ENCODE measurements at regions not wholly inside any gene's neighbourhood (a gene's known extent, or its start where the extent isn't known, plus 50 kb on each side); places are given as distances from the start of the nearest gene placed in this dataset.
"Not testable (repeated sequence)": the region's sequence is repeated elsewhere in the genome, so short reads cannot be mapped to it uniquely, and the experiment has no call there.

DNA sequence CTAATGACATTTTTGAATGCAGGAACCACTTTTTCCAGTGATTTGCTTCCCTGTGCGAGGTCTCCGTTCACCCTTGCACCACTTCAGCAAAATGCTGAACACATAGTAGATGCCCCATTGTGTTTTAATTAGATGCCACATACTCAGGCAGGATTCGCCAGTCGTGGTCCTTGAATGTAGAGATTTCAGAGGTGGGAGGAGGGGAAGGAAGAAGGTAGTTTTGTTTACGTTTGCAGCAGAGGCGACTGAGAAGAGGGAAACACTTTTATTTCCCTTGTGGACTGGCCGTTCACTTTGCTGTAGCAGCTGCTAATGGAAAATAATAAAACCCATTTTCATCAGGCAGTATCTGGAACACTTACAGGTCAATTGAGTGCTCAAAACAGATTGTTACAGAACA is 262.8 kb upstream of the TBL1XR1 start:
- DNase-seq, result no peak
- Histone ChIP-seq H3K36me3 (ENCODE audit: control insufficient read depth, insufficient read depth, low read length) (no peaks in the 10 kb centered on the region), H3K27me3 (replicated peaks; ENCODE audit: control insufficient read depth, insufficient read depth, low read length, poor library complexity, severe bottlenecking) (no peaks in the 10 kb centered on the region), H3K4me3 (ENCODE audit: insufficient read depth, low read depth, low read length, poor library complexity, severe bottlenecking) (no peak overlapping the region), H3K27ac (ENCODE audit: insufficient read depth, low read length, poor library complexity, severe bottlenecking) (no peak overlapping the region), H3K4me1 (ENCODE audit: control insufficient read depth, insufficient read depth, low read length, poor library complexity, severe bottlenecking) (no peaks in the 10 kb centered on the region), H3K9me3 (ENCODE audit: control insufficient read depth, low read length) (no peaks in the 10 kb centered on the region)

DNA sequence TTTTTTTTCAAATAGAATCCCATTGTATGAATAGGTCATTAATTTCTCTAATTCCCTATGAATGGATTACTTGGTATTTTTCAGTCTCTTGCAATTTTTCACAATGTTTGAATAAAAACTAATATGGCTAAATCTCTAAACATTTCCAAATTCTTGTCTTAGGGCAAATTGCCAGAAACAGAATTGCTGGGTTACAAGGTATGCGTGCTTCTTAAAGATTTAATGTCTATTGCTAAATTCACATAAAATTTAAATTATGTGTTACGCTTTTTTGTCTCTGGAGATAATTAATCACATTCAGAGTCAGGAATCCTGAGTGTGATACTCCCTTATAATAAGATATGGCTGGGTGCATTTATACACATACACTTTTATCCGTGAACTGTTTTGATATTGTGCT is 264.5 kb upstream of the TBL1XR1 start:
- Histone ChIP-seq H3K9me3 (ENCODE audit: control insufficient read depth, low read length) (no peaks in the 10 kb centered on the region), H3K27ac (ENCODE audit: insufficient read depth, low read length, poor library complexity, severe bottlenecking) (no peak overlapping the region), H3K4me3 (ENCODE audit: insufficient read depth, low read depth, low read length, poor library complexity, severe bottlenecking) (no peak overlapping the region), H3K27me3 (replicated peaks; ENCODE audit: control insufficient read depth, insufficient read depth, low read length, poor library complexity, severe bottlenecking) (no peaks in the 10 kb centered on the region), H3K4me1 (ENCODE audit: control insufficient read depth, insufficient read depth, low read length, poor library complexity, severe bottlenecking) (no peaks in the 10 kb centered on the region), H3K36me3 (ENCODE audit: control insufficient read depth, insufficient read depth, low read length) (no peaks in the 10 kb centered on the region)
- no peak for DNase-seq

DNA sequence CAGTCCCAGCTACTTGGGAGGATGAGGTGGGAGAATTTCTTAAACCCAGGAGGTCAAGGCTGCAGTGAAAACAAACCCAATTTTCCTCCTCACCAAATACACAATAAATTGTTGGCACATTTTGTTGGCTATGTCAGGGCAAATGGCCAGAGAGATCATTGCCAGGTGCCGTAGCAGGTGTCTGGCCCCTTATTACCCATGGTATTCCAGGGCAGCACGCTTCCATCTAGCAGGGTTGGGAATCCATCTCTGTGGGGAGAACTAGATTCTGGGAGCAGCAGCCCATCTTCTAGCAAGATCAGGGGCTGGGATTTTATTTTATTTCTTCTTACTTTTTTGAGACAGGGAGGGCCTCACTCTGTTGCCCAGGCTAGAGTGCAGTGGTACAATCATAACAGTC is 266.1 kb upstream of the TBL1XR1 start:
- not testable (repeated sequence) for H3K27me3 ChIP-seq (replicated peaks; ENCODE audit: control insufficient read depth, insufficient read depth, low read length, poor library complexity, severe bottlenecking); H3K27ac ChIP-seq (ENCODE audit: insufficient read depth, low read length, poor library complexity, severe bottlenecking); H3K9me3 ChIP-seq (ENCODE audit: control insufficient read depth, low read length); H3K4me3 ChIP-seq (ENCODE audit: insufficient read depth, low read depth, low read length, poor library complexity, severe bottlenecking); DNase-seq; H3K36me3 ChIP-seq (ENCODE audit: control insufficient read depth, insufficient read depth, low read length); H3K4me1 ChIP-seq (ENCODE audit: control insufficient read depth, insufficient read depth, low read length, poor library complexity, severe bottlenecking)

DNA sequence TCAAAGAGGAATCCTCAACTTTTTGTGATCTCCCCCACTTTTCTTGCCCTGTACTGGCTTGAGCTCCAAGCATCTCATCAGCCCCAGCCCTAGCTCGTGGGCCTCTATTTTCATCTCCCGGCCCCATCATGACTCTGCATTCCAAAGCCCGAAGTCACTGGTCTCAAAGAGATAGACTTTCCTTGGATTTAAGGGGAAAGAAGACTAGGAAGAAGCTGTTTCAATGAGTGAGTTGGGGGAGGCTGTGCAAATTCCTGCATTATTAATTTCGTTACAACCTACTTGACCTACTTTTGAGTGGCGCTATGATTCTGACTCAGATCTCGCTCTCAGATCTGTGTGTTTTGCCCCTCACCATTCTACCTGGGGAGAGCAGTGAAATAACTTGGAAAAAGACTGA is 266.6 kb upstream of the TBL1XR1 start:
- no peaks in the 10 kb centered on the region for H3K27me3 ChIP-seq (replicated peaks; ENCODE audit: control insufficient read depth, insufficient read depth, low read length, poor library complexity, severe bottlenecking)
- no peaks in the 10 kb centered on the region for H3K9me3 ChIP-seq (ENCODE audit: control insufficient read depth, low read length)
- no peaks in the 10 kb centered on the region for H3K4me1 ChIP-seq (ENCODE audit: control insufficient read depth, insufficient read depth, low read length, poor library complexity, severe bottlenecking)
- H3K36me3 ChIP-seq (ENCODE audit: control insufficient read depth, insufficient read depth, low read length), result no peaks in the 10 kb centered on the region
- no peak overlapping the region for H3K27ac ChIP-seq (ENCODE audit: insufficient read depth, low read length, poor library complexity, severe bottlenecking)
- H3K4me3 ChIP-seq (ENCODE audit: insufficient read depth, low read depth, low read length, poor library complexity, severe bottlenecking), result no peak overlapping the region
- DNase-seq, result no peak

DNA sequence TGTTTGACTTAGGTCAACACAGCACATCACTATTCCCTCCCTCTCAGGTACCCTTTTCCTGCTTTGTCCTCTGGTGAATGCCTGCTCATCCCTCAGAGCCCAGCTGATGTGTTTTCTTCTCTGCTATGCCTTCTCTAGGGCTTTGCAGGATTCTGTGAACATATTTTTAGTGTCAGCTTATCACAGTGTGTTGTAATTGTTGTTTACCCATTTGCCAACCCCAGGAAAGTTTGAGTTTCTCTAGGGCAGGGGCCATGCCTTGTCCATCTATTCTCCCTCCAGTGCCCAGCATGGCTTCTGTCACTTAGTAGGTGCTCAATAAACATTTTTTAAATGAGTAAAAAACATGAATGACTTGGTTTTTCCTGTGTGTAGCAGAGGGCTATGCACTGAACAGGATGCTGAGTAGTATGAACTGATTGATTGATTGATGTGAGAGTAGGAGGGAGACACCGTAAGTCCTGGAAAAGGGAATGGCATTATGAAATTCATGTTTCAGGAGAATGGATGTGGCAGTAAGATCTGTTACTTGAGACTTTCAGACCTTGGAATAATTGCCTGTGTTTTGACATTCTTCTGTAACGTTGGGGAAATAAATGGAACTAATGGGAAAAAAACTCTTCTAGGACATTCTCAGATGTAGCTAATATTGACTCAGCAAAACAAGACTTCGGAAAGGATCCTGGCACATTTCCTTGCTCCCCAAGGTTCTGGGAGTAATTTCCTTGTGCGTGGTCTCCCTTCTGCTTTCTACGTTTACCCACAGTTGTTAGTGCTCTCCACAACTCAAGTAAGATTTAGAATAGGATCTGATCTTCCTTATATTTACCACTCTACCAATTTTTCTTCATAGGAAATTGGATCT is 267.3 kb upstream of the TBL1XR1 start:
- H3K4me1 ChIP-seq (ENCODE audit: control insufficient read depth, insufficient read depth, low read length, poor library complexity, severe bottlenecking), result no peaks in the 10 kb centered on the region
- no peaks in the 10 kb centered on the region for H3K9me3 ChIP-seq (ENCODE audit: control insufficient read depth, low read length)
- no peak overlapping the region for H3K4me3 ChIP-seq (ENCODE audit: insufficient read depth, low read depth, low read length, poor library complexity, severe bottlenecking)
- H3K36me3 ChIP-seq (ENCODE audit: control insufficient read depth, insufficient read depth, low read length), result no peaks in the 10 kb centered on the region
- H3K27ac ChIP-seq (ENCODE audit: insufficient read depth, low read length, poor library complexity, severe bottlenecking), result no peak overlapping the region
- no peak for DNase-seq
- no peaks in the 10 kb centered on the region for H3K27me3 ChIP-seq (replicated peaks; ENCODE audit: control insufficient read depth, insufficient read depth, low read length, poor library complexity, severe bottlenecking)

DNA sequence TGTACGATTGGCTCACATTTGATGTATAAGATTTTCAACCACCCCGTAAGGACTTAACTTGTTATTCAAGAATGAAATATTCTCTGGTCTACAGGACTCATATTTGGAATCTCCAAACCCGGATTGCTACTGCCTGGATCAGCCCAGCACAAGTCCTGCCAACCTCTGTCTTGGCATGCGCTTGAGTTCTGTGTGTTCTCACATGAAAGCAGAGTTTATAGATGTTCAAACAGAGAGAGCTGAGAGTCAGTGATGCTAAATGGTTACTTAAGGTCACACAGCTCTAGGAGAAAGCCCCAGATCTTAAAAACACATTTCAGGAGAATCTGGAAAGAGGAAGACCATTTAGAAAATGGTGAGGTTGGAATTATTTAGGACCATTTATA is 268.0 kb upstream of the TBL1XR1 start:
- H3K4me1 ChIP-seq (ENCODE audit: control insufficient read depth, insufficient read depth, low read length, poor library complexity, severe bottlenecking), result no peaks in the 10 kb centered on the region
- H3K9me3 ChIP-seq (ENCODE audit: control insufficient read depth, low read length), result no peaks in the 10 kb centered on the region
- no peaks in the 10 kb centered on the region for H3K36me3 ChIP-seq (ENCODE audit: control insufficient read depth, insufficient read depth, low read length)
- no peak overlapping the region for H3K4me3 ChIP-seq (ENCODE audit: insufficient read depth, low read depth, low read length, poor library complexity, severe bottlenecking)
- H3K27me3 ChIP-seq (replicated peaks; ENCODE audit: control insufficient read depth, insufficient read depth, low read length, poor library complexity, severe bottlenecking), result no peaks in the 10 kb centered on the region
- no peak for DNase-seq
- H3K27ac ChIP-seq (ENCODE audit: insufficient read depth, low read length, poor library complexity, severe bottlenecking), result no peak overlapping the region

DNA sequence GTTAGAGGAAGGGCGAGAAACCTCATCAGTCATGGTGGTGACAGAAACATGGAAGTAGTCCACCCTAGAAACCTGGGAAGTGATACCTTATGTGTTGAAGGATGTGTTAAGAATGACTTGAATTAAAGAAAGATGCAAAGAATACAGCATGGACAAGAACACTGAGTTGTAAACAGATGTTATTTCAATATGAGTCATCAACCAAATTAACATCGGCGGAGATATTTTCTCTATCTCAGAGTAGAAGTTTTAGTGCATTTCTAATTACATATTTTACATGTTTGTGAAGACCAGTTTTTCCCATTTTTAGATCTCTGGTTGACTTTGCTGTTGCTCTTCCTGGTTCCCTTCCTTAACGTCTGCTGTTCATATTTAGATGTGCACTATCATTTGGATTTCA is 268.8 kb upstream of the TBL1XR1 start:
- H3K9me3 ChIP-seq (ENCODE audit: control insufficient read depth, low read length), result no peaks in the 10 kb centered on the region
- H3K27ac ChIP-seq (ENCODE audit: insufficient read depth, low read length, poor library complexity, severe bottlenecking), result no peak overlapping the region
- no peaks in the 10 kb centered on the region for H3K4me1 ChIP-seq (ENCODE audit: control insufficient read depth, insufficient read depth, low read length, poor library complexity, severe bottlenecking)
- H3K4me3 ChIP-seq (ENCODE audit: insufficient read depth, low read depth, low read length, poor library complexity, severe bottlenecking), result no peak overlapping the region
- H3K36me3 ChIP-seq (ENCODE audit: control insufficient read depth, insufficient read depth, low read length), result no peaks in the 10 kb centered on the region
- no peaks in the 10 kb centered on the region for H3K27me3 ChIP-seq (replicated peaks; ENCODE audit: control insufficient read depth, insufficient read depth, low read length, poor library complexity, severe bottlenecking)
- DNase-seq, result no peak

DNA sequence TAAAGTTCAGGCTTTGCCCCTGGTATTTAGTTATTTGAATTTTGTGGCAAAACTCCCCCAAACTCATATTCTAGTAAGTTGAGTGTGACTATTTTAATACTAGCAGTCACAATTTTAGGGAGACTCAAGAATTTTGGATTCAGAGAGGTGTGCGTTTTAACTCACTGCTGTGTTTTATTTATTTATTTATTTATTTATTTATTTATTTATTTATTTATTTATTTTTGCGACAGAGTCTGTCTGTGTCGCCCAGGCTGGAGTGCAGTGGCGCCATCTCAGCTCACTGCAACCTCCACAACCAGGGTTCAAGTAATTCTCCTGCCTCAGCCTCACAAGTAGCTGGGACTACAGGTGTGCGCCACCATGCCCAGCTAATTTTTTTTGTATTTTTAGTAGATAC is 269.3 kb upstream of the TBL1XR1 start:
- not testable (repeated sequence) for H3K4me1 ChIP-seq (ENCODE audit: control insufficient read depth, insufficient read depth, low read length, poor library complexity, severe bottlenecking); DNase-seq; H3K27me3 ChIP-seq (replicated peaks; ENCODE audit: control insufficient read depth, insufficient read depth, low read length, poor library complexity, severe bottlenecking); H3K36me3 ChIP-seq (ENCODE audit: control insufficient read depth, insufficient read depth, low read length); H3K27ac ChIP-seq (ENCODE audit: insufficient read depth, low read length, poor library complexity, severe bottlenecking); H3K9me3 ChIP-seq (ENCODE audit: control insufficient read depth, low read length); H3K4me3 ChIP-seq (ENCODE audit: insufficient read depth, low read depth, low read length, poor library complexity, severe bottlenecking)

DNA sequence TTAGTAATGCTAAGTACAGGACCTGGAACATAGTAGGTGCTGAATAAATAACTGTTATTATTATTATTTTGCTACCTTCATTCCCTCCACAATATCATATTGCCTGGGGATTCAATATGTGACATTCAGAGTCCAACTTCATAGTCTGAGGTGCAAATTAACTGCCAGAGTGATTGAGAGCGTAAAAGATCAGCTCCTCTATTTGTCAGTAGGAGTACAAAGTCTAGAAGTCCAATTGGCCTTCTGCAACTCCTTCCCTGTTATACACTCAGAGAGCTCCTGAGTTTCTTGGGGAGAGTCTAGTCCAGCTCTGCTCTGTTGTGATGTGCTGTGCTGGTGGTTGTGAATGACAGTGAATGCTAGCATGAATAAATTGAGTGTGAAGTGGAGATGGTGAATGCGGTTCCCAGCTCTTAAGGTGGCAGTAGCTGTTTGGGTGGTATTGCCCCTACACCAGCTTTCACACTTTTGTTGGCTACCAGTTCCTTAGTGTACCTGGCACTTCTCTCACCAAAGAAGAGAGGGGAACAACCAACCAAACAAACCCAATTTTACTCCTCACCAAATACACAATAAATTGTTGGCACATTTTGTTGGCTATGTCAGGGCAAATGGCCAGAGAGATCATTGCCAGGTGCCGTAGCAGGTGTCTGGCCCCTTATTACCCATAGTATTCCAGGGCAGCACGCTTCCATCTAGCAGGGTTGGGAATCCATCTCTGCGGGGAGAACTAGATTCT is 270.1 kb upstream of the TBL1XR1 start:
- Histone ChIP-seq H3K27ac (ENCODE audit: insufficient read depth, low read length, poor library complexity, severe bottlenecking) (no peak overlapping the region), H3K36me3 (ENCODE audit: control insufficient read depth, insufficient read depth, low read length) (no peaks in the 10 kb centered on the region), H3K4me1 (ENCODE audit: control insufficient read depth, insufficient read depth, low read length, poor library complexity, severe bottlenecking) (no peaks in the 10 kb centered on the region), H3K4me3 (ENCODE audit: insufficient read depth, low read depth, low read length, poor library complexity, severe bottlenecking) (no peak overlapping the region), H3K9me3 (ENCODE audit: control insufficient read depth, low read length) (no peaks in the 10 kb centered on the region), H3K27me3 (replicated peaks; ENCODE audit: control insufficient read depth, insufficient read depth, low read length, poor library complexity, severe bottlenecking) (no peaks in the 10 kb centered on the region)
- DNase-seq, result no peak

DNA sequence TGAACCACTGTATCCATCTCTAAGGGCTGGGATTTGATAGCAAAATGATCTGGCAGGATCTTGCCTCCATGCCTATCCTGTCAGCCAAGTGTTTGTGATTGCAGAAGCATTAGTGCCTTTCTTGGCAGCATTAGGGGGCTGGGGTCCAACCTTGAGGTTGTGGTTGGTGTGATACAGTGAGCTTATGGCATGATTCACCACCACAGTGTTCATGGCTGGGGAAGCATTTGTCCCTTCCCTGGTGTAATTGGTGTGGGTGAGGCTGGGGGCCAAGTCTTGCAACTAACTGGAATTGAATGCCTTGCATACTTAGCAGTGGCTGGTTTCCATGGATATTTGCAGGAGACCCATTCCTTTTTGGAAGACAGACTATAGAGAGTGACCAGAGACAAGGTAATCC is 271.0 kb upstream of the TBL1XR1 start:
- H3K36me3 ChIP-seq (ENCODE audit: control insufficient read depth, insufficient read depth, low read length), result no peaks in the 10 kb centered on the region
- H3K27ac ChIP-seq (ENCODE audit: insufficient read depth, low read length, poor library complexity, severe bottlenecking), result no peak overlapping the region
- DNase-seq, result no peak
- H3K27me3 ChIP-seq (replicated peaks; ENCODE audit: control insufficient read depth, insufficient read depth, low read length, poor library complexity, severe bottlenecking), result no peaks in the 10 kb centered on the region
- H3K9me3 ChIP-seq (ENCODE audit: control insufficient read depth, low read length), result no peaks in the 10 kb centered on the region
- H3K4me3 ChIP-seq (ENCODE audit: insufficient read depth, low read depth, low read length, poor library complexity, severe bottlenecking), result no peak overlapping the region
- no peaks in the 10 kb centered on the region for H3K4me1 ChIP-seq (ENCODE audit: control insufficient read depth, insufficient read depth, low read length, poor library complexity, severe bottlenecking)
